ENCODE measurements at regions not wholly inside any gene's neighbourhood (a gene's known extent, or its start where the extent isn't known, plus 50 kb on each side); places are given as distances from the start of the nearest gene placed in this dataset.

- Histone ChIP-seq H3K4me2 (ENCODE audit: low read length) (no peak overlapping the region), H3K4me1 (ENCODE audit: control insufficient read depth, low read length) (no peaks in the 10 kb centered on the region)
- no peak for TF ChIP-seq EZH2phosphoT487 (IDR thresholded peaks at IDR 0.05; ENCODE audit: borderline replicate concordance, low read length)
- TF ChIP-seq, protein P1, sequence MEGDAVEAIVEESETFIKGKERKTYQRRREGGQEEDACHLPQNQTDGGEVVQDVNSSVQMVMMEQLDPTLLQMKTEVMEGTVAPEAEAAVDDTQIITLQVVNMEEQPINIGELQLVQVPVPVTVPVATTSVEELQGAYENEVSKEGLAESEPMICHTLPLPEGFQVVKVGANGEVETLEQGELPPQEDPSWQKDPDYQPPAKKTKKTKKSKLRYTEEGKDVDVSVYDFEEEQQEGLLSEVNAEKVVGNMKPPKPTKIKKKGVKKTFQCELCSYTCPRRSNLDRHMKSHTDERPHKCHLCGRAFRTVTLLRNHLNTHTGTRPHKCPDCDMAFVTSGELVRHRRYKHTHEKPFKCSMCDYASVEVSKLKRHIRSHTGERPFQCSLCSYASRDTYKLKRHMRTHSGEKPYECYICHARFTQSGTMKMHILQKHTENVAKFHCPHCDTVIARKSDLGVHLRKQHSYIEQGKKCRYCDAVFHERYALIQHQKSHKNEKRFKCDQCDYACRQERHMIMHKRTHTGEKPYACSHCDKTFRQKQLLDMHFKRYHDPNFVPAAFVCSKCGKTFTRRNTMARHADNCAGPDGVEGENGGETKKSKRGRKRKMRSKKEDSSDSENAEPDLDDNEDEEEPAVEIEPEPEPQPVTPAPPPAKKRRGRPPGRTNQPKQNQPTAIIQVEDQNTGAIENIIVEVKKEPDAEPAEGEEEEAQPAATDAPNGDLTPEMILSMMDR (IDR thresholded peaks at IDR 0.05; ENCODE audit: low read depth, low read length, poor library complexity, severe bottlenecking) = no peak
Observed at GRCh38 chr2:21821672-21822227, 698.0 kb downstream of the TDRD15 start.

DNA sequence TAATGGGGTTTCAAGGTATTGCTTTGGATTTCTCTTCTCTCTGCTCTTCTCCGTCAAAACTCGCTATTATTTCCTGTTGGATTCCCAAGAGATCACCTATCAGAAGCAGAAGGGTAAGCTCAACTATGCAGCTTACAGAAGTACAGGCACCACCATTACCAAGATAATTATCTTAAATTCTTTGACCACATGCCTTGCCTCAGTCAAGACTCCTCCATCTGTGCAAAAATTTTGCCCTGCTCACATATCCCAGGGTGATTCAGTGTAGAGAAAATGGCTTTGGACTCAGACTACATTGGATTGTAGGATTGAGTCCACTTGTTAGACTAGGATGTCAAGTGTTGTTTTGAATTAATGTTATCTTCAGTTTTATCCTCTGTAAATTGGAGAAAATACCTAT is 698.7 kb downstream of the TDRD15 start:
- Histone ChIP-seq H3K9me3 (ENCODE audit: control insufficient read depth, insufficient read depth, low read length) (no peaks in the 10 kb centered on the region), H3K4me2 (ENCODE audit: low read length) (no peak overlapping the region), H3K9me2 (replicated peaks; ENCODE audit: control insufficient read depth, low read length) (no peaks in the 10 kb centered on the region), H3K27me3 (ENCODE audit: control insufficient read depth, low read length) (no peaks in the 10 kb centered on the region), H3K27ac (ENCODE audit: low read depth, low read length) (no peak overlapping the region), H3F3A (ENCODE audit: control insufficient read depth, insufficient read depth) (no peaks in the 10 kb centered on the region), H4K20me1 (ENCODE audit: control insufficient read depth, insufficient read depth, low read depth, low read length) (no peaks in the 10 kb centered on the region), H3K4me3 (ENCODE audit: low read length) (no peak overlapping the region), H3K79me2 (ENCODE audit: control insufficient read depth, low read length) (no peaks in the 10 kb centered on the region), H3K4me1 (ENCODE audit: control insufficient read depth, low read length) (no peaks in the 10 kb centered on the region), H3K36me3 (ENCODE audit: control insufficient read depth, low read length) (no peaks in the 10 kb centered on the region)
- TF ChIP-seq, protein P1 (IDR thresholded peaks at IDR 0.05; ENCODE audit: low read depth, low read length, poor library complexity, severe bottlenecking) = no peak
- TF ChIP-seq EZH2phosphoT487 (IDR thresholded peaks at IDR 0.05; ENCODE audit: borderline replicate concordance, low read length) = no peak

More at GRCh38 chr2:21821672-21822227, 698.0 kb downstream of the TDRD15 start:
- Histone ChIP-seq H3K4me3 (ENCODE audit: low read length) (no peak overlapping the region), H3K27me3 (ENCODE audit: control insufficient read depth, low read length) (no peaks in the 10 kb centered on the region), H3K9me2 (replicated peaks; ENCODE audit: control insufficient read depth, low read length) (no peaks in the 10 kb centered on the region), H3K27ac (ENCODE audit: low read depth, low read length) (no peak overlapping the region), H3K9me3 (ENCODE audit: control insufficient read depth, insufficient read depth, low read length) (no peaks in the 10 kb centered on the region), H3K36me3 (ENCODE audit: control insufficient read depth, low read length) (no peaks in the 10 kb centered on the region), H3F3A (ENCODE audit: control insufficient read depth, insufficient read depth) (no peaks in the 10 kb centered on the region), H4K20me1 (ENCODE audit: control insufficient read depth, insufficient read depth, low read depth, low read length) (no peaks in the 10 kb centered on the region), H3K79me2 (ENCODE audit: control insufficient read depth, low read length) (no peaks in the 10 kb centered on the region)

GRCh38 chr2:21833767-21834166 is 710.0 kb downstream of the TDRD15 start:
- Histone ChIP-seq H3K36me3 (ENCODE audit: control insufficient read depth, low read length) (no peaks in the 10 kb centered on the region), H3K79me2 (ENCODE audit: control insufficient read depth, low read length) (no peaks in the 10 kb centered on the region), H3K4me1 (ENCODE audit: control insufficient read depth, low read length) (no peaks in the 10 kb centered on the region), H3F3A (ENCODE audit: control insufficient read depth, insufficient read depth) (no peaks in the 10 kb centered on the region), H3K27ac (ENCODE audit: low read depth, low read length) (no peak overlapping the region), H3K4me3 (ENCODE audit: low read length) (no peak overlapping the region), H4K20me1 (ENCODE audit: control insufficient read depth, insufficient read depth, low read depth, low read length) (no peaks in the 10 kb centered on the region), H3K27me3 (ENCODE audit: control insufficient read depth, low read length) (no peaks in the 10 kb centered on the region), H3K9me2 (replicated peaks; ENCODE audit: control insufficient read depth, low read length) (no peaks in the 10 kb centered on the region), H3K4me2 (ENCODE audit: low read length) (no peak overlapping the region), H3K9me3 (ENCODE audit: control insufficient read depth, insufficient read depth, low read length) (no peaks in the 10 kb centered on the region)
- TF ChIP-seq, protein P1 (IDR thresholded peaks at IDR 0.05; ENCODE audit: low read depth, low read length, poor library complexity, severe bottlenecking) = no peak
- no peak for TF ChIP-seq EZH2phosphoT487 (IDR thresholded peaks at IDR 0.05; ENCODE audit: borderline replicate concordance, low read length)
